ENCODE measurements at regions not wholly inside any gene's neighbourhood (a gene's known extent, or its start where the extent isn't known, plus 50 kb on each side); places are given as distances from the start of the nearest gene placed in this dataset.

DNA sequence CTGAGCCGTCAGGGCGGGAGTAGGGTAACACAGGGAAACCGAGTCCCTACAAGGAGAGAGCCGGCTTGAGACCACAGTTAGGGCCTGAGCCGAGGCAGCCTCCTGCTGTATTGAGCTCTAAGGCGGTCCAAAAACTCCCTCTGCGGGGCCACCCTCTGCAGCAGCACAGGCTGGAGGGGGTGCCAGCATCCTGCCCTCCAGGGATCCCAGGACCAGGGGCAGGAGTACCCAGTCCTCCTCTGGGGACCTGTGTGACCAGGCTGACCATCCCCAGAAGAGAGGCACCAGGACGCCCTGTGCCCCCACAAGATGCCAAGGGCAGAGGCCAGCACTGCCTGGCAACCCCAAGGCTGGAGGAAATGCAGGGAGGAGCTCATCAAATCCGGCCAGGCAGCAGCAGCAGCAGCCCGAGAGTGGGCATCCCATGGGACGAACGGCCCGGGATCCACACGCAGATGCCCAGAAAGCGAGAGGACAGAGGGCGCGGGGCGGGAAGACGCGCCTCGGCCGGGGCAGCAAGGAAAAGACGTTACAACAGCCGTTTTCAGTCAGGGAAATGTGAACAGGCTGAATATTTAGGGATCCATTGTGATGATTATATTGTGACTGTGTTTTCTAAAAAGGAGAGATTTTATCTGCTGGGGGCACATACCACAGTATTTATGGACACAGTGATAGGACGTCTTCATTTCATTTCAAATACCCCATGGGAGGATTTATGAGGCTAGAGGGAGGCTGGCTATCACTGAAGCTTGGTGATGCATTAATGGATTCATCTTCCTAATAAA is 57.1 kb upstream of the COL18A1 start:
- TF ChIP-seq, protein P1, sequence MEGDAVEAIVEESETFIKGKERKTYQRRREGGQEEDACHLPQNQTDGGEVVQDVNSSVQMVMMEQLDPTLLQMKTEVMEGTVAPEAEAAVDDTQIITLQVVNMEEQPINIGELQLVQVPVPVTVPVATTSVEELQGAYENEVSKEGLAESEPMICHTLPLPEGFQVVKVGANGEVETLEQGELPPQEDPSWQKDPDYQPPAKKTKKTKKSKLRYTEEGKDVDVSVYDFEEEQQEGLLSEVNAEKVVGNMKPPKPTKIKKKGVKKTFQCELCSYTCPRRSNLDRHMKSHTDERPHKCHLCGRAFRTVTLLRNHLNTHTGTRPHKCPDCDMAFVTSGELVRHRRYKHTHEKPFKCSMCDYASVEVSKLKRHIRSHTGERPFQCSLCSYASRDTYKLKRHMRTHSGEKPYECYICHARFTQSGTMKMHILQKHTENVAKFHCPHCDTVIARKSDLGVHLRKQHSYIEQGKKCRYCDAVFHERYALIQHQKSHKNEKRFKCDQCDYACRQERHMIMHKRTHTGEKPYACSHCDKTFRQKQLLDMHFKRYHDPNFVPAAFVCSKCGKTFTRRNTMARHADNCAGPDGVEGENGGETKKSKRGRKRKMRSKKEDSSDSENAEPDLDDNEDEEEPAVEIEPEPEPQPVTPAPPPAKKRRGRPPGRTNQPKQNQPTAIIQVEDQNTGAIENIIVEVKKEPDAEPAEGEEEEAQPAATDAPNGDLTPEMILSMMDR (IDR thresholded peaks at IDR 0.05 in 2 of 3, conservative IDR thresholded peaks at IDR 0.05 in 1 of 3; ENCODE audit: borderline replicate concordance in 1 of 3, insufficient read depth in 1 of 3, low read depth in 2 of 3, low read length in 2 of 3) = no peak
- TF ChIP-seq POLR2AphosphoS5 (IDR thresholded peaks at IDR 0.05; ENCODE audit: low read depth, low read length) (no peak), POLR2A (IDR thresholded peaks at IDR 0.05; ENCODE audit: borderline replicate concordance, extremely low read depth, insufficient read depth, insufficient read length) (no peak), EZH2phosphoT487 (IDR thresholded peaks at IDR 0.05; ENCODE audit: borderline replicate concordance) (no peak), SRF (IDR thresholded peaks at IDR 0.05; ENCODE audit: low read depth) (no peak), SIN3A (IDR thresholded peaks at IDR 0.05; ENCODE audit: low read depth) (no peak), RAD21 (IDR thresholded peaks at IDR 0.05; ENCODE audit: low read depth) (no peak), EZH2 (IDR thresholded peaks at IDR 0.05) (no peak), SP1 (IDR thresholded peaks at IDR 0.05; ENCODE audit: low read depth) (no peak), FOSL1 (IDR thresholded peaks at IDR 0.05; ENCODE audit: low read depth) (no peak)
- TF ChIP-seq, protein P2, sequence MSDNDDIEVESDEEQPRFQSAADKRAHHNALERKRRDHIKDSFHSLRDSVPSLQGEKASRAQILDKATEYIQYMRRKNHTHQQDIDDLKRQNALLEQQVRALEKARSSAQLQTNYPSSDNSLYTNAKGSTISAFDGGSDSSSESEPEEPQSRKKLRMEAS (IDR thresholded peaks at IDR 0.05) = no peak
- TF ChIP-seq, protein P3, sequence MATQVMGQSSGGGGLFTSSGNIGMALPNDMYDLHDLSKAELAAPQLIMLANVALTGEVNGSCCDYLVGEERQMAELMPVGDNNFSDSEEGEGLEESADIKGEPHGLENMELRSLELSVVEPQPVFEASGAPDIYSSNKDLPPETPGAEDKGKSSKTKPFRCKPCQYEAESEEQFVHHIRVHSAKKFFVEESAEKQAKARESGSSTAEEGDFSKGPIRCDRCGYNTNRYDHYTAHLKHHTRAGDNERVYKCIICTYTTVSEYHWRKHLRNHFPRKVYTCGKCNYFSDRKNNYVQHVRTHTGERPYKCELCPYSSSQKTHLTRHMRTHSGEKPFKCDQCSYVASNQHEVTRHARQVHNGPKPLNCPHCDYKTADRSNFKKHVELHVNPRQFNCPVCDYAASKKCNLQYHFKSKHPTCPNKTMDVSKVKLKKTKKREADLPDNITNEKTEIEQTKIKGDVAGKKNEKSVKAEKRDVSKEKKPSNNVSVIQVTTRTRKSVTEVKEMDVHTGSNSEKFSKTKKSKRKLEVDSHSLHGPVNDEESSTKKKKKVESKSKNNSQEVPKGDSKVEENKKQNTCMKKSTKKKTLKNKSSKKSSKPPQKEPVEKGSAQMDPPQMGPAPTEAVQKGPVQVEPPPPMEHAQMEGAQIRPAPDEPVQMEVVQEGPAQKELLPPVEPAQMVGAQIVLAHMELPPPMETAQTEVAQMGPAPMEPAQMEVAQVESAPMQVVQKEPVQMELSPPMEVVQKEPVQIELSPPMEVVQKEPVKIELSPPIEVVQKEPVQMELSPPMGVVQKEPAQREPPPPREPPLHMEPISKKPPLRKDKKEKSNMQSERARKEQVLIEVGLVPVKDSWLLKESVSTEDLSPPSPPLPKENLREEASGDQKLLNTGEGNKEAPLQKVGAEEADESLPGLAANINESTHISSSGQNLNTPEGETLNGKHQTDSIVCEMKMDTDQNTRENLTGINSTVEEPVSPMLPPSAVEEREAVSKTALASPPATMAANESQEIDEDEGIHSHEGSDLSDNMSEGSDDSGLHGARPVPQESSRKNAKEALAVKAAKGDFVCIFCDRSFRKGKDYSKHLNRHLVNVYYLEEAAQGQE (IDR thresholded peaks at IDR 0.05; ENCODE audit: low read depth) = no peak
